IPS-NIHi11 (cell line): ENCODE measurements at regions not wholly inside any gene's neighbourhood (a gene's known extent, or its start where the extent isn't known, plus 50 kb on each side); places are given as distances from the start of the nearest gene placed in this dataset.
"Not testable (repeated sequence)": the region's sequence is repeated elsewhere in the genome, so short reads cannot be mapped to it uniquely, and the experiment has no call there.

Experiments
- DNase-seq: peaks from one replicate; pipeline ENCODE4 v3.0.0; 2012; ENCODE audit warnings: mixed read lengths, low spot score

DNA sequence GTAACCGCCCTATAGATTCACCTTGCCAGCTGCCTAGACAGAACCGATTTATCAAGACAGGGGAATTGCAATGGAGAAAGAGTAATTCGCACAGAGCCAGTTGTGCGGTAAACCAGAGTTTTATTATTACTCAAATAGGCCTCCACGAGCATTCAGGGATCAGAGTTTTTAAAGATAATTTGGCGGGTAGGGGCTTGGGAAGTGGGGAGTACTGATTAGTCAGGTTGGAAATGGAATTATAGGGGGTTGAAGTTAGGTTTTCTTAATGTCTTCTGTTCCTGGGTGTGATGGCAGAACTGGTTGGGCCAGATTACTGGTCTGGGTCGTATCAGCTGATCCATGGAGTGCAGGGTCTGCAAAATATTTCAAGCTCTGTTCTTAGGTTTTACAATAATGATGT is 756.9 kb upstream of the ADGRB3 start:
- not testable (repeated sequence) for DNase-seq

DNA sequence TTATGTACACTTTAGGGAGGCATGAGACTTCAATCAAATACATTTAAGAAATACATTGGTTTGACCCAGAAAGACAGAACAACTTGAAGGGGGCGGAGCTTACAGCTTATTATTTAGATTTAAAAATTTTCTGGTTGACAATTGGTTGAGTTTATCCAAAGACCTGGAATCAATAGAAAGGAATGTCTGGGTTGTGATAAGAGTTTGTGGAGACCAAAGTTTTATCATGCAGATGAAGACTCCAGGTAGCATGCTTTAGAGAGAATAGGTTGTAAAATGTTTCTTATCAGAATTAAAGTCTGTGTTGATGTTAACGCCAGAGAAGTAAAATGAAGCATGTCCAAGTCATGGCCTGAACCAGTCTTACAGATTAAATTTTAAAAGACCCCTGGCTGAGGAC is 757.8 kb upstream of the ADGRB3 start:
- no peak for DNase-seq

DNA sequence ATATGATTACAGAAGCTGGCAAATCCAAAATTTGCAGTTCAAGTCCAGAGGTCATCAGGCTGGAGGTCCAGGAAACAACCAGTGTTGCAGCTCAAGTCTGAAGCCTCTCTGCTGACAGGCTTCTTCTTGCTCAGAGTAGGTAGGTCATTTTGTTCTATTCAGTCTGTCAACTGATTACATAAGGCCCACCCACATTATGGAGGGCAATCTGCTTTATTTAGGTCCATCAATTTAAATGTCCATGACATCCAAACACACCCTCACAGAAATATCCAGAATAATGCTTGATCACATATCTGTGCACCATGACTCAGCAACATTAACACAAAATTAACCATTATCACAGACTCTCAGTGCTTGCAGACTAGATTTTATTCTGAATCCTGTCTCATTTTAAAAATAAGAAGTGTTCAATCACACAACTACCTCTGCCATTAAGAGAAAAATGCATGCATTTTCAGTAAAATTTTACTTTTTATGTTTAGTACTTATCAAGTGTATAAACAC is 759.2 kb upstream of the ADGRB3 start:
- no peak for DNase-seq

- DNase-seq: no peak
Observed at GRCh38 chr6:67870321-67870720, 764.8 kb upstream of the ADGRB3 start.

DNA sequence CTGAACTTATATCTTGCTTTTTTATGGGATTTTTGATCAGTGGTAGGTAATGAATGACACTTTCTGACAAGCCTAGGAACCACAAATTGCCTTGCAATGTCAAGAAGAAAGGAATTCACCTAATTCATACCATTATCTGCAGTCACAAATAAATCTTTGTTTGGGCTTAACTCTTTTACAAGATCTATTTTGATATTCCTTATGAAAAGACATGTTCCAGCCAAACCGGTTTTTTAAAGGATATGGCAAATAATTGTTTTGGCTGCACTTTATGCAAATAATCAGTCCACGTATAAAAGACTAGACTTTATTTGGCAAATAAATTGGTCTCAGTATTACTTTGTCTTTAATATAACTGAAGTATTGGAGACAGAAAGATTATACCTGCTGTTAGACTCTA is 771.7 kb upstream of the ADGRB3 start:
- DNase-seq: no peak

DNA sequence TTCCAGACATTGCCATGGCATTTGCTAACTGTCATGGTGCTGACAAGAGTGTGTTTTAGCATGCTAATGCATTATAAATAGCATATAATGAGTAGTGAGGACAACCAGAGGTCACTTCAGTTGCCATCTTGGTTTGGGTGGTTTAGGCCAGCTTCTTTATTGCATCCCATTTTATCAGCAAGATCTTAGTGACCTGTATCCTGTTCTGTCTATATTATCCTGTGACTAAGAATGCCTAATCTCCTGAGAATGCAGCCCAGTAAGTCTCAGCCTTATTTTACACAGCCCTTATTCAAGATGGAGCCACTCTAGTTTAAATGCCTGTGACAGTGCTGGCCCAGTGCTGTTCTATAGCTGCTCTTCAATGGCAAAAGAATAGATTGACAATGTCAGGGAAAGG is 781.0 kb upstream of the ADGRB3 start:
- DNase-seq: no peak

- no peak for DNase-seq
Observed at GRCh38 chr6:67839818-67840217, 795.3 kb upstream of the ADGRB3 start.

DNA sequence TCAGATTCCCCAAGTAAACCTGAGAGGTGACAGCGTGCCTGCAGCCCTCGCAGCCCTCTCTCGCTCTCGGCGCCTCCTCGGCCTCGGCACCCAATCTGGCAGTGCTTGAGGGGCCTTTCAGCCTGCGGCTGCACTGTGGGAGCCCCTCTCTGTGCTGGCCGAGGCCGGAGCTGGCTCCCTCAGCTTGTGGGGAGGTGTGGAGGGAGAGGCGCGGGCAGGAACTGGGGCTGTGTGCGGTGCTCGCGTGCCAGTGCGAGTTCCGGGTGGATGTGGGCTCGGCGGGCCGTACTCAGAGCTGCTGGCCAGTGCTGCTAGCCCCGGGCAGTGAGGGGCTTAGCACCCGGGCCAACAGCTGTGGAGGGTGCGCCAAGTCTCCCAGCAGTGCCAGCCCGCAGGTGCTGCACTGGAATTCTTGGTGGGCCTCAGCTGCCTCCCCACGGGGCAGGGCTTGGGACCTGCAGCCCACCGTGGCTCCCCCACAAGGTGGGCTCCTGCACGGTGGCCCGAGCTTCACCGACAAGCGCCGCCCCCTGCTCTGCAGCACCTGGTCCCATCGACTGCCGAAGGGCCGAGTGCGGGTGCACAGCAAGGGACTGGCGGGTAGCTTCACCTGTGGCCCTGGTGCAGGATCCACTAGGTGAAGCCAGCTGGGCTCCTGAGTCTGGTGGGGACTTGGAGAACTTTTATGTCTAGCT is 809.7 kb upstream of the ADGRB3 start:
- no peak for DNase-seq

- no peak for DNase-seq
Observed at GRCh38 chr6:67818322-67818721, 816.8 kb upstream of the ADGRB3 start.

DNA sequence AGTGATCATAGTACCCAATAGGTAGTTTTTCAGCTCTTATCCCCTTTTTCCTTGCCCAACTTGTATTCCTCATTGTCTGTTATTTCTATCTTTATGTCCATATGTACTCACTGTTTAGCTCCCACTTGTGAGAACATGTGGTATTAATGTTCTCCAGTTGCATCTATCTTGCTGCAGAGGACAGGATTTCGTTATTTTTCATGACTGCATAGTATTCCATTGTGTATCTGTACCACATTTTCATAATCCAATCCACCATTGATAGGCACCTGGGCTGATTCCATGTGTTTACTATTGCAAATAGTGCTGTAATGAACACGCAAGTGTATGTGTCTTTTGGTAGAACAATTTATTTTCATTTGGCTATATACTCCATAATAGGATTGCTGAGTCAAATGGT is 819.5 kb upstream of the ADGRB3 start:
- no peak for DNase-seq

DNA sequence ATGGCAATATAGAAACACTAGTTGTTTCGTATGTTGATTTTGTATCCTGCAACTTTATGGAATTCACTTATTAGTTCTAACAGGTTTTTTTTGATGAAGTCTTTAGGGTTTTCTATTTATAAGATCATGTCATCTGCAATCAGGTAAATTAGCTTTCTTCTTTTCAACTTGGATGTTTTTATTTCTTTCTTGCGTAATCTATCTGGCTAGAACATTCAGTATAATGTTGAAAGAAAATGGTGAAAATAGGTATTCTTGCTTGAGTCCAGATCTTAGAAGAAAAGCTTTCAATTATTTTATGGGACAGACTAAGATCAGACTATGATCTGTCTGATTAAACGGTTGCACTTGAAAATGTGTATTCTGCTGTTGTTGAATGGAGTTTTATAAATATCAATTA is 820.8 kb upstream of the ADGRB3 start:
- no peak for DNase-seq

DNA sequence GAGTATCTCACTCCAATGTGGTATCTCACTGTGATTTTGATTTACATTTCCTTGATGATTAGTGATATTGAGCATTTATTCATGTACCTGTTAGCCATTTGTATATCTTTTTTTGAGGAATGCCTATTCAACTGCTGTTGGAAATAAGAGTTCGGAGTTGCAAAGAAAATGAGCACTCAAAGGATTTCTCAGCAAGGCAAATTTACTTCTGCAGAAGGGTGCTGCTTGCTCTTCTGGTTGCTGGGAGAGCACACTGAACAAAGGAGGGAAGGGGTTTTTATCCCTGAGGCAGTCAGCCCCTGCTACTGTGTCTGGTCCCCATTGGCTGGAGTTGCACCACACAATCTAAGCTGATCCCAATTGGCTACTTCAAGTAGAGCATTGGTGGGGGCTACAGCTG is 822.4 kb upstream of the ADGRB3 start:
- no peak for DNase-seq

DNA sequence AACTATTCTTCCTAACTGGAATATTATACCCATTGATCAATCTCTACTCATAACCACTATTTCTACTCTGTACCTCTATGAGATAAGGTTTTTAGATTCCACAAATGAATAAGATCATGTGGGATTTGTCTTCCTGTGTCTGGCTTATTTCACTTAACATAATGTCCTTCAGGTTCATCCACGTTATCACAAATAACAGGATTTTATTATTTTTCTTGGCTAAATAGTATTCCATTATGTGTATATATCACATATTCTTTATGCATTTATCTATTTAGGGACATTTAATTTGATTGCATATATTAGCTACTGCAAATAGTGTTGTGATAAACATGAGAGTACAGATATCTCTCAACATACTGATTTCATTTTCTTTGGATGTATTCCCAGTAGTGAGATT is 823.0 kb upstream of the ADGRB3 start:
- no peak for DNase-seq

DNA sequence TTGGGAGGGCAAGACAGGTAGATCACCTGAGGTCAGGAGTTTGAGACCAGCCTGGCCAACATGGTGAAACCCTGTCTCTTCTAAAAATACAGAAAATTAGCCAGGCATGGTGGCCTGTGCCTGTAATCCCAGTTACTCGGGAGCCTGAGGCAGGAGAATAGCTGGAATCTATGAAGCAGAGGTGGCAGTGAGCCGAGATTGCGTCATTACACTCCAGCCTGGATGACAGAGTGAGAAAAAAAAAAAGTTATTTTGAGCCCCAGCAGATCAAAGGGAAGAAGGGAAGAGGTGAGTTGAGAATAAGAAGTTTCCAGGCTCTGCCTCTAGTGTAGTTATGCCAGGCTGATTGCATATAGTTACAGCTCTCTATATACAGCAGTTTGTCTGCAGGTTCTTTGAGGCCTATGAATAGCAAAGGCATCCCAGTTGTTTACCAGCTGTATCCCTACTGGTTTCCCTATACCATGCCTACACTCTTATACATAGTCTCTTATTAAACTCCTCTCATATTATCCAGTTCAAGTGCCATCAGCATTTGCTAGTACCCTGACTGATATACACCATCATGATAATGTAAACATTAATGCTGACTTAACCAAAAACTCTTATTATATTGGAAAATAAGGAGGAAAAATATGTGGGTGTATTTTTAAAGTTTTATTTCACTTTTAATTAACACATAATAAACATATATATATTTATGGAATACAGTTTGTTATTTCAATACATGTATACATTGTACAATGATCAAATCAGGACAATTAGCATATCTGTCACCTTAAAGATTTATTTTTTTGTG is 823.6 kb upstream of the ADGRB3 start:
- no peak for DNase-seq

- not testable (repeated sequence) for DNase-seq
Observed at GRCh38 chr6:67804808-67805207, 830.3 kb upstream of the ADGRB3 start.

GRCh38 chr6:67802771-67803170 is 832.3 kb upstream of the ADGRB3 start:
- DNase-seq: no peak

DNA sequence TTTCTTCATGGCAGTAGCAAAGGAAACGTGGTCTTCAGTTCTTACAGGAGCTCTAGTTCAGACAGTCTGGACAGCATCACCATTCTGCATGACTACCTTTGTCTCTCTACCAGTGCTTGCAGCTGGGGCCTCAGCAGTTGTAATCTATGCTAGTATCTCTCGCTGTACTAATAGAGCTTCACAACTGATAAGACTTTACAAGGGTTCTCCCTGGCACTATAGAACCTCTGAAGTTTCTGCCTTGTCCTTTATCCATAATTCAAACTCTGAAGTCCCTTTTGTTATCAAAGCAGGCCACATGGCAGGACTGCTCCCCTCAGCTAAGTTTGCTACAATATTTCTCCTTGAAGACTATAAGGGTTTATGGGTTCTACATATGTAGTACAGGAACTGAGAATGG is 842.1 kb upstream of the ADGRB3 start:
- DNase-seq: no peak

DNA sequence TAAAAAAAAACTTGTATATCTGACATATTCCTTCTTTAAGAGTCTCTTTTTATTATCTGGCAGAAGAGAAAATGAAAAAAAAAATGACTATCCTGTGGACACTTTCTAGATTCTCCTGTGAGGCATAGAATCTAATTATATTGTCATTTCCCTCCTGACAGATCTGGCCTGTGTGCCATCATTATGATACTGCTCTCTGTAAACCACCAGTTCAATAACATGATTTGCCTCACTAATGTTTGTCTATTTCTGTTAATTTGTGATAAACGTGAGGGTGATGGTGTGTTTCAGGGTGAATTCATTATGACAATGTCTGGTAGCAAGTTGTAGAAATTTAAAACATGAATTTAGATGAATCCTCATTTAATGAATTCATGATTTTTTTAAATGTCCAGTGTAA is 844.5 kb upstream of the ADGRB3 start:
- DNase-seq: no peak

- not testable (repeated sequence) for DNase-seq
Observed at GRCh38 chr6:67787119-67787518, 848.0 kb upstream of the ADGRB3 start.

GRCh38 chr6:67779876-67780275 is 855.2 kb upstream of the ADGRB3 start:
- no peak for DNase-seq

DNA sequence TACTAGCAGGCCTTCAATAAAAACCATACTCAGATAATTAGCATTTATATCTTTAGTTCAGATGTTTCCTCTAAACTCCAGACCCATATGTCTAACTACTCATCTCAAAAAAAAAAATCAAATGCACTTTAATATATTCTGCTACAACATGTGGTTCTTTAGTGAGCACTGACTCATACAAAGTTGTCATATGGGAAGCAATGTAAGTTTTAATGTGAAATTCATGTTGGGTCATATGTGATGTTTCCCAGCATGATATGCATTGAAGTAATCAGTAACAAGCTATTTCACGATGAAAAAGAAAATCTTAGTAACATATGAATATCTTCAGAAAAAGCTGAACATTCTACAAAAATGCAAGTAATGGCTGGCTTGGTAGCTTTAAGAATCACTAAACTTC is 859.7 kb upstream of the ADGRB3 start:
- DNase-seq: no peak

DNA sequence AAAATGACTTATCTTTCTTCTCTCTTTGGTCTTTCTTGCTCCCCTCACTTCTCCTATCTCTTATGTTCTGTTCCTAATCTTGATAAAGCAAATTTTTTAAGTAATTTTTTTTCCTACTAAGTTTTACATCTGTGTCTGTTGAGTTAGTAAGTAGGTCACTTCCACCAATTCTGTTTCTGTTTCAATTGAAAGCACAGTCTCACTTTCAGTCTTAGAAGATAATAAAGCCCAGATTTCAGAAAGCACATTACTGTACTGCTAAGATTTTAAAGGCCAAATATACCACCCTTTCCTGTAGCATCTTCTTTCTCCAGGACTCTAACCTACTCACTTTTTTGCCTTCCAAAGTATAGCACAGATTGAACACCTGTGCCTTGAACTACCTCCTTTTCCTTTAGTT is 866.1 kb upstream of the ADGRB3 start:
- no peak for DNase-seq

DNA sequence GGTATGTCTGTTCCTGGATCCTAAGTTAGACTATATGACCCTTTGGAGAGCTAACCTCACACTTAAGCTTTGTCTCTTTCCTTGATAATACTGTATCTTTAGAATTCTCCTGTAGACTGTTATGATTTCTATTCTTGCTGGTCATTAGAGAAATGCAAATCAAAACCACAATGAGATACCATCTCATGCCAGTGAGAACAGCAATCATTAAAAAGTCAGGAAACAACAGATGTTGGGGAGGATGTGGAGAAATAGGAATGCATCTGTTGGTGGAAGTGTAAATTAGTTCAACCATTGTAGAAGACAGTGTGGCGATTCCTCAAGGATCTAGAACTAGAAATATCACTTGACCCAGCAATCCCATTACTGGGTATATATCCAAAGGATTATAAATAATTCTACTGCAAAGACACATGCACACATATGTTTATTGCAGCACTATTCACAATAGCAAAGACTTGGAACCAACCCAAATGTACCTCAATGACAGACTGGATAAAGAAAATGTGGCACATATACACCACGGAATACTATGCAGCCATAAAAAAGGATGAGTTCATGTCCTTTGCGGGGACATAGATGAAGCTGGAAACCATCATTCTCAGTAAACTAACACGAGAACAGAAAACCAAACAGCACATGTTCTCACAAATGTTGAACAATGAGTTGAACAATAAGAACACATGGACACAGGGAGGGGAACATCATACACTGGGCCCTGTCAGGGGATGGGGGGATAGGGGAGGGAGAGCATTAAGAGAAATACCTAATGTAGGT is 867.8 kb upstream of the ADGRB3 start:
- not testable (repeated sequence) for DNase-seq
